HG03097 (cell line): ENCODE measurements at regions not wholly inside any gene's neighbourhood (a gene's known extent, or its start where the extent isn't known, plus 50 kb on each side); places are given as distances from the start of the nearest gene placed in this dataset.
"Not testable (repeated sequence)": the region's sequence is repeated elsewhere in the genome, so short reads cannot be mapped to it uniquely, and the experiment has no call there.

Experiments
- ATAC-seq: cut with Tn5 transposase; IDR thresholded peaks from one replicate; pipeline ENCODE4 v1.9.1; 2021; ENCODE audit not compliant: unreplicated experiment, low FRiP score

DNA sequence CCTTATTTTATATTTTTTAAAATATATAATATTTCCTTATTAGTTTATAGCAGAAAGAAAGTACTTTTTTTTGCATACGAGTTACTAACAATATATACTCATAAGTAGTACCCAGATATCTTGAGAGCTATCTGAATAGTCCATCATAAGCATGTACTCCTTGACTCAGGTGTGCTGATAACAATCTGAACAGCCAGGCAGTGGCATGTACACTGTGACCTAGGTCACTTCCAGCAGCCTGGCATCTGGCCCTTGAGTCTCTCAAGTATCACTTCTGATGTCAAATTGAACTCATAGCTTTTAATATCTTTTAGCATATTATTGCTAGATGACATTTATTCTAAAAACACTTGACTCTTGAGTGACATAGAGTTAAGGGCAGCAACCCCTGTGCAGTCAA lies 1576.7 kb downstream of the SLITRK1 start:
- no peak for ATAC-seq

DNA sequence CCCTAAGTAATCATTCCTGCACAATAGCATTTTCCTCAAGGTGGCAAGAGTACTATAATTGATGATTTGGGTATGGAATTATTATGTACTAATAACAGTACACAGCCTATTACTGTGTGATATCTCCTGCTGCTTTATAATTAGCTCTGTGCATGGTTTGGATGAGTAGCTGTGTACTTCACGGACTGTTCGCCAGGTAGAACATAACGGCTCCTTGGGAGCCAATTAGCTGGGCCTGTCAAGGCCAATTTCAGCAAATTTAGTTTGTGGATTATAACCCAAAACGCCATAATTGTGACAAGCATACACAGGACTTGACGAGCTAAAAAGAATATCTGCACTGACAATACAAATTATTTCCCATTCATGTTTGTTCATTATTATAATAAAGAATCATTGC lies 1584.2 kb downstream of the SLITRK1 start:
- ATAC-seq = no peak

DNA sequence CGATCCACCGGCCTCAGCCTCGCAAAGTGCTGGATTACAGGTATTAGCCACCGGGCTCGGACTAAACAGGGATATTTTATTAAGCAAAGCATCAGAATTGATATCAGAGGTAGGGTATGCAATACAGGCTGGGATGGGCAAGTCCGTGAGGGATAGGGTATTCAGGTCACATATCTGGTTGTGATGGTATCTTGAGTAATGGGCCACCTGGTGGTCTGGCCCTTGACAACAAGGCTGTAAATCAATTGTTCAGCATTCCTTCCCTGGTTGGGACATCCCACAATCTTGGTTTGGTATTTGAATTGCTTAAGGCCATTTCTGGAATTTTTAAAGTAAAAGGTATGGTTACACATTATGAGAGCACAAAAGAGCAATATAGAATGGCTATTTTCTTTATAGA lies 1588.0 kb downstream of the SLITRK1 start:
- no peak for ATAC-seq

GRCh38 chr13:82292334-82292733 lies 1589.9 kb downstream of the SLITRK1 start:
- ATAC-seq = no peak

DNA sequence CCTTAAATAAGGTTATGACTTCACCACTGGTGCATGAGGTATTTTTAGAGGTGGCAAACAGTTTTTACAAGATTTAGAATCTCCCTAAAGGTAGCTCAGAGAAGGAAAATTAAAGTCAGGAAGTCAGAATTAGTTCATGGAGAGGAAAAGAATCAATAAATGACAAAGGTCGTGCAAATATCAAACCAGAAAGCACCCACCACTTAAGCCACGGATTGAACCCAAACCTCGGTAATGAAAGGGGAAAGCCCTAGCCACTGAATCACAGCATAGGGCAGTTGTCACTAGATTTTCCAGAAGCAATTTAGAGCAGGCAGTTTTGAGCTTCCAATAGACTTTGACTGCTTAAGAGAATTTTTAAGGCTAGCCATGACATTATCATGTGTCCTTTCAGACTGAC lies 1590.4 kb downstream of the SLITRK1 start:
- no peak for ATAC-seq

- no peak for ATAC-seq
Observed at GRCh38 chr13:82275644-82276043, 1606.6 kb downstream of the SLITRK1 start.

DNA sequence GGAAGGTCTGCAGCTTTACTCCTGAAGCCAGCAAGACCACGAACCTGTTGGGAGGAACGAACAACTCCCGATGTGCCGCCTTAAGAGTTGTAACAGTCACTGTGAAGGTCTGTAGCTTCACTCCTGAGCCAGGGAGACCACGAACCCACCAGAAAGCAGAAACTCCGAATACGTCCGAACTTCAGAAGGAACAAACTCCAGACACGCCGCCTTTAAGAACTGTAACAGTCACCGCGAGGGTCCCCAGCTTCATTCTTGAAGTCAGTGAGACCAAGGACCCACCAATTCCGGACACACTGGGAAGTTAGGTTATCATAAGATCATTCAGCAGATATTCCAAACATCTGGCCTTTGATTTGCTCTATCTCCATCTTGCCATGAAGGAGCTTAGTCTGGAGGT lies 1623.0 kb downstream of the SLITRK1 start:
- ATAC-seq = no peak

- no peak for ATAC-seq
Observed at GRCh38 chr13:82257790-82258507, 1624.3 kb downstream of the SLITRK1 start.

GRCh38 chr13:82248762-82249161 lies 1633.5 kb downstream of the SLITRK1 start:
- ATAC-seq = no peak

DNA sequence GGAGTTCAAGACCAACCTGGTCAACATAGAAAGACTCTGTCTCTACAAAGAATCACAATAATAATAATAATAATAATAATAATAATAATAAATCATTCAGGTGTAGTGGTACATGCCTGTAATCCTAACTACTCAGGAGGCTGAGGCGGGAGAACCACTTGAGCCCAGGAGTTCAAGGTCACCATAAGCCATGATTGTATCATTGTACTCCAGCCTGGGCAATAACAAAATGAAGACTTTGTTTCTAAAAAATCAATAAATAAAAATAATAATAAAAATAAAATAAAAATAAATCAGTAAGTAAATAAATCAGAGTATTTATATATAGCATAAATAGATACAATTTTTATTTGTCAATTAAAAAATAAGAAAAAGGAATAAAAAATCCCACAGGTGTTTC lies 1636.4 kb downstream of the SLITRK1 start:
- ATAC-seq = no peak

DNA sequence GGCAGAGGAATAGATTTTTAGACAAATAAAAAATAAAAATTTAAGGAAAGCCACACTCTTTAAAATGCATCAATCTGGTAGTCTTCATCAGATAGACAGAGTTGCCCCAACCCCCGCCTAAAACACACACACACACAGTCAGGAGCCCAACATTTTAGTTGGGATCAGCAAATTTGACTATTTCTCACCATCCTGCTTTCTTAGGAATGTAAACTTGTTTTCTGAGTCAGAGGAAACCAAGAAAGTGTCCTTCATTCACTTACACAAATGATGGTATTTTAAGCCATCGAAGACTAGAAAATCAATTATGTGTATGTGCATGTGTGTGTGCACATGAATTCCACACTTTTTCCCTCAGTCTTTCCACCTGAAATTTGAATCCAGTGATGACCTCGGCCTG lies 1657.5 kb downstream of the SLITRK1 start:
- ATAC-seq = no peak

- no peak for ATAC-seq
Observed at GRCh38 chr13:82221621-82222020, 1660.7 kb downstream of the SLITRK1 start.

DNA sequence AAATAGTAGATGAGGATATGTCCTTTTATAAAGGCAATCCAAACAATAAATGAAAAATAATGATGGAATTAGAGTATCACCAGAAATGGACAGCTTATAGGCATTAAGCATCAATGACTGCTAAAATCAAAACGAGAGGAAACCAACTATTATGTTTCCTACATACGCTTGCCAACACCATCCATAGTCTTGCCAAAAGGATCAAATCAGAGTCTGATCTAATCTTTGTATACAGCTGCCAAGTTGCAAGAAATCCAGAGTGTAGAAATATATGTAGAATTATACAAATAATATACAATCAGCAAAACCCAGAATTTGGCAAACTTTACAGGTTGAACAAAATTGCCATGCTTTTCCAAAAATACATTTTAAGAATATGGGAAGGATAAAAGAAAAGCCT lies 1661.6 kb downstream of the SLITRK1 start:
- ATAC-seq = no peak

DNA sequence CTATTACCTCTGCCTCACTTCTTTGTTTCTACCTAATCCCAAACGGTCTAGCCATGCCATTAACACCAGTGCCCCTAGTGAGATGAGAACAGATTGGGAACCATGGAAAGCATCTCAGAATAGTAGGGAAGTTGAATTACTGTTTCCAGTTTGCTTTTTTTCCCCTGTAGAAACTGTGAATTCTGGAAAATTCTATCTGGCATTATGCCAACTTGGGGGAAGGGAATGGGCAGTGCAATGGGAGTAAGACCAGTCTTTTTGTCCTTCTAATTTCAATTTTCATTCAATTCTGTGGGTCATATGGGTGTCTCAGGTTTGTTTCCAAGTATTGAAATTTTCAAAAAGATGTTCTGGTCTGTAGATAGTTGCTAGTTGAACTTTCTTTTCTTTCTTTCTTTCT lies 1666.1 kb downstream of the SLITRK1 start:
- no peak for ATAC-seq

DNA sequence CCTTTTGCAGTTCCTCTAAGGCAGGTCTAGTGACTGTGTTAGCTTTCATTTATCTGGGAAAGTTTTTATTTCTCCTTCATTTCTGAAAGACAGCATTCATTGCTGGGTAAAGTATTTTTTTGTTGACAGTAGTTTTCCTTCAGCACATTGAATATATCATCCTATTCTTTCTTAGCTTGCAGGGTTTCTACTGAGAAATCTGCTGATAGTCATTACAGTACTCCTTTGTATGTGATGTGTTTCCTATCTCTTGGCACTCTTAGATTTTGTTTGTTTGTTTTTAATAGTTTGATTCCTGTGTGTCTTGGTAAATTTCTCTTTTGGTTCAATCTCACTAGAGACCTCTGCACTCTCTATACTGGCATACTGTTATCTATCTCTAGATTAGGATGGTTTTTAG lies 1667.9 kb downstream of the SLITRK1 start:
- ATAC-seq = no peak

GRCh38 chr13:82206241-82206640 lies 1676.0 kb downstream of the SLITRK1 start:
- no peak for ATAC-seq

DNA sequence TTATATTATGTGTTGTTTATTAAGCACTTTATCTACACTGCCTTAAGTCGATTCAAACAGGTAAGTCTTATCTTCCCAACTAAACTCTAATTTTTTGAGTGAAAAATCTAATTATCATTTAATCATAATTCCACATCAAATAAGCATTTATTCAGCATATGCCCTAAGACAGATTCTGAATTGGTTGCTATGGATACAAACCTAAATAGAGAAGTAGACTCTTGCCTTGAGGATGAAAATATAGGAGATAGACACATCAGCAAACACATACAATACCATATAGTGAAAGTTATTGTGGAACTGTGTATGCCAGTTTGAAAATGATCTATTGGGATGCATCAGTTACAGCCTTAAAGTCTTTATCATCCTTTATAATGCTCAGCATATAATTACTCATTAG lies 1679.9 kb downstream of the SLITRK1 start:
- no peak for ATAC-seq

DNA sequence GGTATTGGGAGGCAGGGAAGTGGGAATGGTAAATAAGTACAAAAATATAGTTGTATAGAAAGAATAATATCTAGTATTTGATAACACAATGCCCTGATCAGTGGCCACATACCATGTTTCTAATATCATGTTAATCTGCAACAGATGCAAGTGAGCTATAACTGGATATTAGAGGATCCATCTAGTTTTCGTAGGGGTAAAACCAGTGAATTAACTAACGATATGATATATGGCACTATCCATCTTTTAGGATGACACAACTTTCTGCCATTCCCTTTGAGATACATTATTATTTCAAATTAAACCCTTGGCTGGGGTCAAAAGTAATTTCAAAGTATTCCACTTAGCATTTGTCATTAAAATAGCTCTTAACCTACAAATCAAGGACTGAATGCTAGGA lies 1686.2 kb downstream of the SLITRK1 start:
- no peak for ATAC-seq

GRCh38 chr13:82187227-82187626 lies 1695.0 kb downstream of the SLITRK1 start:
- ATAC-seq = no peak

- ATAC-seq = no peak
Observed at GRCh38 chr13:82176751-82177150, 1705.5 kb downstream of the SLITRK1 start.

DNA sequence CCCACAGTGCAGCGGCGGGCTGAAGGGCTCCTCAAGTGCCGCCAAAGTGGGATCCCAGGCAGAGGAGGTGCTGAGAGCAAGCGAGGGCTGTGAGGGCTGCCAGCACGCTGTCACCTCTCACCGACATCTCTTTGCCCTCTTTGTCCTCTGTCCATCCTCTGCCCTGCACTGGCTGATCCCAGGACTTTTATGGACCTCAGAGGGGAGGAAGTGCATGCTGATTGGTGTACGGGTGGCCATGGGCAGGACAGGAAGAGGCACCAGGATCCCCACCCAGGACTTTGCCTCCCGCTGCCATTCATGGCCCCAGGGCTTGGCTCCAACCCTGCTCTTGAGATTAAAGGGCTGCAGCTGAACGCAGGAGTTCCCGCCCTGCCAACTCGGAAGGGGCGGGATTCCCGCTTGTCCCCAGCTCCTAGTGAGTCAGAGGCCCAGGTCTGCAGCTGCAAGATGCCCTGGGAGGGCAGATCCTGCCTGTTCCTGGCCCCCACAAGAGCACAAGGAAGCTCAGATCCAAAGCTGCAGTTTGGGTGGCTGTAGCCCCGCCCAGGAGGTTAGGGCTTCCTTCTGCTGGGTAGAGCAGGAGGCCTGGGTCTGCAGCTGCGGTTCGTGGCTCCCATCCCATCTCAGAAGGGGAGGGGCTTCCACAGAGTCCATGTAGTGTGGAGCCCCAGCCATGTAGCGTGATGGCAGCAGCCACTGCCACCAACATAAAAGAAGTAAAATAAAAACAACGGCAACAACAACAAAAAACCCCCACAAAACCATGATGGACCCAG lies 1716.7 kb downstream of the SLITRK1 start:
- ATAC-seq = no peak

DNA sequence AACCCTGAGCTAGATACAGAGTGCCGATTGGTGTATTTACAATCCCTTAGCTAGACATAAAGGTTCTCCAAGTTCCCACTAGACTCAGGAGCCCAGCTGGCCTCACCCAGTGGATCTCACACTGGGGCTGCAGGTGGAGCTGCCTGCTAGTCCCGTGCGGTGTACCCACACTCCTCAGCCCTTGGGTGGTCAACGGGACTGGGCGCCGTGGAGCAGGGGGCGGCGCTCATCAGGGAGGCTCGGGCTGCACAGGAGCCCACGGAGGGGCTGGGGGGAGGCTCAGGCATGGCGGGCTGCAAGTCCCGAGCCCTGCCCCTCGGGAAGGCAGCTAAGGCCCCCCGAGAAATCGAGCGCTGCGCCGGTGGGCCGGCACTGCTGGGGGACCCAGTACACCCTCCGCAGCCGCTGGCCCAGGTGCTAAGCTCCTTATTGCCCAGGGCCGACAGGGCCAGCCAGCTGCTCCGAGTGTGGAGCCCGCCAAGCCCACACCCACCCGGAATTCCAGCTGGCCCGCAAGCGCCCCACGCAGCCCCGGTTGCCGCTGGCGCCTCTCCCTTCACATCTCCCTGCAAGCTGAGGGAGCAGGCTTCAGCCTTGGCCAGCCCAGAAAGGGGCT lies 1717.4 kb downstream of the SLITRK1 start:
- ATAC-seq = not testable (repeated sequence)
